Epithelial cell of esophagus (primary cell): ENCODE measurements at regions not wholly inside any gene's neighbourhood (a gene's known extent, or its start where the extent isn't known, plus 50 kb on each side); places are given as distances from the start of the nearest gene placed in this dataset.

Experiments used
- DNase-seq: peaks from one replicate; pipeline ENCODE4 v3.0.0; 2010; ENCODE audit warnings: low read depth
- H3K4me3 ChIP-seq: 2 replicates; pipeline ENCODE4 v1.5.1; 2011; ENCODE audit warnings: mild to moderate bottlenecking, low read length, control low read depth
- TF ChIP-seq, protein P1 (sequence below): IDR thresholded peaks from 2 replicates; pipeline ENCODE4 v1.5.1; 2011; ENCODE audit warnings: low read depth, mild to moderate bottlenecking, low read length, control low read depth, inconsistent platforms; ENCODE audit not compliant: insufficient read depth; ENCODE audit errors: missing control alignments

DNA sequence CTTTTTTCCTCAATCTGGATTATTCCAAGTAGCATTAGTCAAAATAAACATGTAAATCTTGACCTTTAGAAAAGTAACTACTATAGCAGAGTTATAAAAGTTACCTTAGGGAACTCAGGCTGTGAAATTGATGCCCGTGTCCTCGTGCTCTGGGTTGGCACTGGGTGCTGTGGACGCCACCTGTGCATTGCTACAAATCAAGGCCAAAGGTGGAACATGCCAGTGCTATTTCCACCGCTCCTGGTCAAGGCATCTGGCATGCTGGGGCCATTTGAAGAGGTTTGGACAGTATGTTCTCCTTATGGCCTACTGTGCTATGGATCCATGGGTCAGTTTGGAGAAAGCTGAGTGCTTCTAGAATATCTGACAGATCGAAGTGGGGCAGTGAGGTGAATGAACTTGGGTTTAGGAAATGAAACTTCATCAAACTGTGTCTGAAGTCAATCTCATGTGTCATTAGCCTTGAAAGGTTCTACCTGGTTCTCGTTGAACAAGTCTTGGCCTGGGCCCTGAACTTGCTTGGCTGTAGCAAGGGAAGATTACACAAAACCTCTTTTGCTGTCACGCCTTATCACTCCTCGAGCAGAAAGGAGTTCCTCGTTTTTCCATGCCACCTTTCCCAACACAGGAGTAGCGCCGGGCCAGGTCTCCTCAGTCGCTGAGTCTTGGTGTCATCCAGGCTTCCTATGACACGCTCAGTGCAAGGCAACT lies 397.6 kb upstream of the RGMA start:
- no peak overlapping the region for H3K4me3 ChIP-seq
- peak; percentile 42 for DNase-seq

DNA sequence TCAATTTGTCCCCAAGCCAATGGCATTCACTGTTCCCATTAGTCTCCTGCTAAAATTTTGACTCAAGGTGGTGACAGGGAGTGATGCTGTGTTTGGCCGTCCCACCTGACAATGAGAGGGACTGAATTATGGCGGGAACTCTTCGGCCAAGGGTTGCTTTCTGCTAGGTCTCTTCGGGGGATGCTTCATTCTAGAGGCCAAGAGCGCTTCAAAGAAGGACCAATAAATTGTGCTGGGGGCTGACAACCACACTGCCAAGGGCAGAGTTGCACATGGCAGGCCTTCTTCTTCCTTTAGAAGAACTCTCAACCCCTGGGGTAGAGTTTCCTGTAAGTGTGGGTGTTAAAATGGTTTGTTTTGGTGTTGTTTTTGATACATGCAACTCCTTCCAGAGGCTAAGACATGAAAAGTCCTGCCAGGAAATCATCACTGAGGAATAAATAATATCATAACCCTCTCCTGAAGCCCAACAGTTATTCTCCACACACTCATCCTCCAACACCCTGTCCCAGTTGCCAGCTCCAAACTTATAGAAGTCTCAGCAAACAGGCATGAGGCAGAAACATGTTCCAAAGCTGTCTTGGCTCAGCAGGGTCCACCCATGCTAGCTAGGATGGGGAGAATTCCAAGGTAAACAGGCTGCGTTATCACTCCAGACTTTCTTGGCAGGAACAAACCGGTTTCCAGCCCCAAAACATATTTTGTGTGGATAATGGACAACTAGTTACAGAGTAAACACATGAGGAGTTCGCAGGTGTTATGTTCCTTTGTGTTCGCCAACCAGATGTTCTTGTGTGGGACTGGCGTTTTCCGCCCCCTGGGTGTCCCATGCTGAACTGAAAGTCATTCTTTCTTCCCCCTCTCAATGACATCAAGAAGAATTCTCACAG lies 396.7 kb upstream of the RGMA start:
- DNase-seq = no peak
- no peak overlapping the region for H3K4me3 ChIP-seq
- TF ChIP-seq, protein P1, sequence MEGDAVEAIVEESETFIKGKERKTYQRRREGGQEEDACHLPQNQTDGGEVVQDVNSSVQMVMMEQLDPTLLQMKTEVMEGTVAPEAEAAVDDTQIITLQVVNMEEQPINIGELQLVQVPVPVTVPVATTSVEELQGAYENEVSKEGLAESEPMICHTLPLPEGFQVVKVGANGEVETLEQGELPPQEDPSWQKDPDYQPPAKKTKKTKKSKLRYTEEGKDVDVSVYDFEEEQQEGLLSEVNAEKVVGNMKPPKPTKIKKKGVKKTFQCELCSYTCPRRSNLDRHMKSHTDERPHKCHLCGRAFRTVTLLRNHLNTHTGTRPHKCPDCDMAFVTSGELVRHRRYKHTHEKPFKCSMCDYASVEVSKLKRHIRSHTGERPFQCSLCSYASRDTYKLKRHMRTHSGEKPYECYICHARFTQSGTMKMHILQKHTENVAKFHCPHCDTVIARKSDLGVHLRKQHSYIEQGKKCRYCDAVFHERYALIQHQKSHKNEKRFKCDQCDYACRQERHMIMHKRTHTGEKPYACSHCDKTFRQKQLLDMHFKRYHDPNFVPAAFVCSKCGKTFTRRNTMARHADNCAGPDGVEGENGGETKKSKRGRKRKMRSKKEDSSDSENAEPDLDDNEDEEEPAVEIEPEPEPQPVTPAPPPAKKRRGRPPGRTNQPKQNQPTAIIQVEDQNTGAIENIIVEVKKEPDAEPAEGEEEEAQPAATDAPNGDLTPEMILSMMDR = no peak

More for the DNA sequence above, 397.6 kb upstream of the RGMA start:
- TF ChIP-seq, protein P1 = no peak

DNA sequence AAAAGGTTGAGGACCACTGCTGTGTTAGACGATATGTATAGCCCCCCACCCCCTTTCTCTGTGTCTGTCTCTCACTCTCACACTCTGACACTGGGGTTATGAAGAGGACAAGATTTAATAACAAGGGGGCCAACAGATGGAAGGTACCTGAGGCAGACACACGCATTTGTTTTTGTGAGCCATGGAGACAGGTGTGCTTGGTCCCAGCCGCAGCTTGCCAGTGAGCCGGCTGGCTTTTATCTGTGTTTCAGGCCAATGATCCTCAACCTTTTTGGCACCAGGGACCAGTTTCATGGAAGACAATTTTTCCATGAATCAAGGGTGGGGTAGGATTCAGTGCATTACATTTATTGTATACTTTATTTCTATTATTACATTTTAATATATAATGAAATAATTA lies 394.9 kb upstream of the RGMA start:
- DNase-seq = no peak
- H3K4me3 ChIP-seq = no peak overlapping the region
- TF ChIP-seq, protein P1 = no peak

DNA sequence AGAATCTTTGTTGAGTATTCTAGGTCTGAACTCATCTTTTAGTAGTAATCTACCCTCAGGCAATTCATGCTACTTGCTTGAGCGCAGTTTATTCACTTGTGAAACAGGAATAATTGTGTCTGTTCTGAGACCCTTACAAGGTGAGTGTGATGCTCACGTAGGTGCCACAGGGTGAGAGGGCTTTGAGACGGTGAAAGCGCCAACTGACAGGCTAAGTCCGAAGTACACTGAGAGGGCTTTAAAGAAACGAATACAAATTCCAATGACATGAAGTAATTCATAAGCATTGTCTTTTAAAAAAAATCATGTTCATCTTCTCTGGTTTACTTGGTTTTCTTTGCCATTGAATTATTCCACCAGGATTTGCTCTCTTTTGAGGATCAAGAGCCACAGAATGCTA lies 393.7 kb upstream of the RGMA start:
- TF ChIP-seq, protein P1 = no peak
- DNase-seq = no peak
- no peak overlapping the region for H3K4me3 ChIP-seq

DNA sequence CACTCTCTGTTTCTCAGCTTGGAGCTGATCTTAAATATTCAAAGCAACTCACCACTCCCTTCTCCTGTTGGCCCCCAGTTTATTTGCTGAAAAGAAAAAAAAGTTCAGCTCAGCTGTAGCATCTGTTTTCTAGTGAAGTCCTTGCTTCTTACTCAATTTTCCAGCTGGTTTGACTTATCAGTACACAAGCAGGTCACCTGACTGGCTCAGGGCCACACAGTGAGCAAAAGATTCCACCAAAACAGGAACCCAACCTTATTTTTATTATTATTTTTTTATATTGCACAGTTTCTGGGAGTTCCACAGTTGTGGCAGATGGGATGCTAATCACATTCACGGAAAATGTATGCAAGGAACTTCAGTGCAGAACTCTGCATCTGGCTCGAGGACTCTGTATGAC lies 390.7 kb upstream of the RGMA start:
- no peak overlapping the region for H3K4me3 ChIP-seq
- TF ChIP-seq, protein P1 = no peak
- no peak for DNase-seq

DNA sequence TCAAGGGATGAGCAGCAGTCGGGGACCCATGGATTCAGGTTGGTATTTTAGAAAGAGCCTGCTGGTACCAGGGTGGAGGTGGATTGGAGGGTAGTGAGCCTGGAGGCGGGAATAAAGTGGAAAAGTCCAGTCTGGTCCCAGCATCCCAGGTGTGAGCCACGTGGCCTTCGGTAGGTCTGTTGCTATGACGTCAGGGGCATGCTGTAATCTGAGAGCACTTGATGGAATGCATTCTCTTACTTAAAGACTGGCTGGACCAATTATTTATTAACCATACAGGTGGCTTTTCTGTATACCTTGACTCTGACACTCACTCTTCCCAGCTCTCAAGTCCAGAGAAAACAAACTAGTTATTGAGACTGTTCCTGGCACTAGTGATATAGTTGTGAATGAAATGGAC lies 389.9 kb upstream of the RGMA start:
- TF ChIP-seq, protein P1 = no peak
- H3K4me3 ChIP-seq = no peak overlapping the region
- DNase-seq = no peak
